ENCODE measurements at regions not wholly inside any gene's neighbourhood (a gene's known extent, or its start where the extent isn't known, plus 50 kb on each side); places are given as distances from the start of the nearest gene placed in this dataset.

DNA sequence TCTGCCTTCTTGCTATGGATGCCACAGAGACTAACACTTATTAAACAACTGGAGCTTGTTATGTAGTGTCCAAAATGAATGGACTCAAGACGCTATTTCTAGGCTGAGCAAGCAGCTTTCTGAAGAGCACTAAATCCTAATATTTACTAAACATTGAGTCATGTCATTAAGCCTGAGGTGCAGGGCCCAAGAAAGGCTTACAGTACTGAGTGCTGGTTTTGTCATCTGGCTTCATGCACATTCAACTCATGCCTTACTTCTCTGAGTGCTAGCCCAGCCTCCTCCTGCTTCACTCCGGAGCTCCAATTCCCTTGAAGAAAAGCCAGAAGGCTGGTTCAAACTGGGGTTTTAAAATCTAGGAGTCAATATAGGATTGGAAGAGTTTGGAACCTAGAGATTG, 363.3 kb upstream of the CDH5 start:
- TF ChIP-seq CTCF (IDR thresholded peaks at IDR 0.05; ENCODE audit: insufficient read depth, low read depth, low read length) (no peak), EZH2 (IDR thresholded peaks at IDR 0.05; ENCODE audit: insufficient read depth, low read length) (no peak)
